GM10266 (cell line): ENCODE measurements at regions not wholly inside any gene's neighbourhood (a gene's known extent, or its start where the extent isn't known, plus 50 kb on each side); places are given as distances from the start of the nearest gene placed in this dataset.
"Not testable (repeated sequence)": the region's sequence is repeated elsewhere in the genome, so short reads cannot be mapped to it uniquely, and the experiment has no call there.

Experiments used
- DNase-seq: peaks from one replicate; pipeline ENCODE4 v3.0.0; 2012; ENCODE audit errors: extremely low spot score
- CTCF ChIP-seq: IDR thresholded peaks from 2 replicates; pipeline ENCODE4 v1.5.1; 2012; ENCODE audit warnings: mild to moderate bottlenecking, low read depth; ENCODE audit not compliant: control insufficient read depth, insufficient read depth; ENCODE audit errors: missing control alignments

GRCh38 chr10:78663721-78664120 is 405.0 kb upstream of the ZMIZ1 start:
- no peak for DNase-seq

GRCh38 chr10:78664929-78665553 is 403.7 kb upstream of the ZMIZ1 start:
- TF ChIP-seq CTCF = peak; percentile 29
- no peak for DNase-seq

More at GRCh38 chr10:78663721-78664120, 405.0 kb upstream of the ZMIZ1 start:
- TF ChIP-seq CTCF = no peak

- no peak for DNase-seq
- no peak for TF ChIP-seq CTCF
Measured at GRCh38 chr10:78672918-78673317, 395.8 kb upstream of the ZMIZ1 start.

GRCh38 chr10:78681141-78681540 is 387.6 kb upstream of the ZMIZ1 start:
- DNase-seq = not testable (repeated sequence)

GRCh38 chr10:78681986-78682385 is 386.8 kb upstream of the ZMIZ1 start:
- DNase-seq = not testable (repeated sequence)

- DNase-seq = no peak
- TF ChIP-seq CTCF = no peak
Measured at GRCh38 chr10:78684947-78685346, 383.8 kb upstream of the ZMIZ1 start.

GRCh38 chr10:78685466-78686103 is 383.2 kb upstream of the ZMIZ1 start:
- no peak for DNase-seq
- no peak for TF ChIP-seq CTCF

- DNase-seq = no peak
- no peak for TF ChIP-seq CTCF
Measured at GRCh38 chr10:78686444-78687060, 382.2 kb upstream of the ZMIZ1 start.
